Caco-2 (cell line): ENCODE measurements at regions not wholly inside any gene's neighbourhood (a gene's known extent, or its start where the extent isn't known, plus 50 kb on each side); places are given as distances from the start of the nearest gene placed in this dataset.

Source experiments
- BruUV-seq: library from RNA; stranded (reverse); fragments of 400-500 nt; replicated peaks from 2 replicates; lab custom pipeline; 2021; lab: Mats Ljungman, UMichigan
- CTCF ChIA-PET: fragments of 300-600 bp; sonication (Branson Sonifier 250); formaldehyde crosslinking; loops from one replicate; lab custom pipeline; 2022; ENCODE audit warnings: antibody characterized with exemption; lab: Charles Lee
- POLR2A ChIA-PET: fragments of 300-600 bp; sonication (Branson Sonifier 250); formaldehyde crosslinking; loops from one replicate; lab custom pipeline; 2022; ENCODE audit warnings: antibody characterized with exemption; lab: Charles Lee
- DNase-seq, 2 experiments: peaks; one replicate each; pipeline versions ENCODE4 v3.0.0 to v3.0.0-alpha.2; 2020 to 2022
- H3K27me3 ChIP-seq: replicated peaks from 2 replicates; pipeline ENCODE4 v1.6.0; 2011; ENCODE audit warnings: low read length; ENCODE audit not compliant: control insufficient read depth, insufficient read depth
- H3K36me3 ChIP-seq: 2 replicates; pipeline ENCODE4 v1.5.1; 2011; ENCODE audit warnings: low read length; ENCODE audit not compliant: control insufficient read depth, insufficient read depth
- H3K4me1 ChIP-seq: fragments of 250-450 bp; sonication (Bioruptor Pico); 2 replicates; pipeline ENCODE4 v1.5.1; 2020; ENCODE audit warnings: mild to moderate bottlenecking
- H3K4me3 ChIP-seq: 2 replicates; pipeline ENCODE4 v1.5.1; 2011; ENCODE audit warnings: low read depth, mild to moderate bottlenecking, control low read depth, low read length
- H3K9me3 ChIP-seq: fragments of 250-450 bp; sonication (Bioruptor Pico); 2 replicates; pipeline ENCODE4 v1.5.1; 2020; ENCODE audit warnings: mild to moderate bottlenecking, moderate library complexity
- H3K27ac Mint-ChIP-seq: one replicate; pipeline ENCODE4 v1.8.0; 2022; ENCODE audit warnings: mixed read lengths; ENCODE audit not compliant: unreplicated experiment
- H3K27me3 Mint-ChIP-seq: one replicate; pipeline ENCODE4 v1.8.0; 2022; ENCODE audit warnings: mixed read lengths; ENCODE audit not compliant: insufficient read depth, unreplicated experiment
- H3K36me3 Mint-ChIP-seq: one replicate; pipeline ENCODE4 v1.8.0; 2022; ENCODE audit warnings: mild to moderate bottlenecking, mixed read lengths; ENCODE audit not compliant: insufficient read depth, unreplicated experiment
- H3K4me1 Mint-ChIP-seq: one replicate; pipeline ENCODE4 v1.8.0; 2022; ENCODE audit warnings: low read depth, mixed read lengths; ENCODE audit not compliant: unreplicated experiment
- H3K4me3 Mint-ChIP-seq: one replicate; pipeline ENCODE4 v1.8.0; 2022; ENCODE audit warnings: mild to moderate bottlenecking, moderate library complexity, mixed read lengths; ENCODE audit not compliant: unreplicated experiment
- H3K9me3 Mint-ChIP-seq: one replicate; pipeline ENCODE4 v1.8.0; 2022; ENCODE audit warnings: mixed read lengths; ENCODE audit not compliant: unreplicated experiment
- CTCF ChIP-seq, 2 experiments: fragments of 200-600 bp in 1 of 2; IDR thresholded peaks; 1 replicate in 1 of 2; 2 replicates in 1 of 2; pipeline versions ENCODE4 v1.5.1 to v1.8.0; 2011 to 2022; ENCODE audit warnings: antibody characterized with exemption in 1 of 2, control low read depth in 1 of 2, inconsistent platforms in 1 of 2, low read depth in 1 of 2, low read length in 1 of 2, mild to moderate bottlenecking in 1 of 2, moderate library complexity in 1 of 2; ENCODE audit not compliant: insufficient read depth in 1 of 2, severe bottlenecking in 1 of 2, unreplicated experiment in 1 of 2
- intact Hi-C: fragments of 100-400 bp; cut with micrococcal nuclease; formaldehyde crosslinking; loops from one replicate; pipeline ENCODE4 v1.10.0; 2022; ENCODE audit not compliant: unreplicated experiment

GRCh38 chr3:153003441-153003840 is 158.6 kb upstream of the RAP2B start:
- Histone ChIP-seq H3K36me3 (no peaks in the 10 kb centered on the region), H3K4me1 (no peaks in the 10 kb centered on the region), H3K27me3 (no peaks in the 10 kb centered on the region), H3K4me3 (no peak overlapping the region), H3K9me3 (no peaks in the 10 kb centered on the region)
- POLR2A ChIA-PET: no interaction called here
- intact Hi-C loops: no loop called here
- CTCF ChIA-PET: no interaction called here
- BruUV-seq: no TSS peak
- Mint-ChIP-seq H3K27ac (no peak overlapping the region), H3K9me3 (no peaks in the 10 kb centered on the region), H3K27me3 (no peaks in the 10 kb centered on the region), H3K4me1 (no peaks in the 10 kb centered on the region), H3K36me3 (no peaks in the 10 kb centered on the region), H3K4me3 (no peak overlapping the region)
- no peak for TF ChIP-seq CTCF (IDR thresholded peaks at IDR 0.05; ENCODE audit: insufficient read depth in 1 of 2, low read depth in 1 of 2, low read length in 1 of 2, severe bottlenecking in 1 of 2, unreplicated experiment in 1 of 2)
- DNase-seq: no peak

DNA sequence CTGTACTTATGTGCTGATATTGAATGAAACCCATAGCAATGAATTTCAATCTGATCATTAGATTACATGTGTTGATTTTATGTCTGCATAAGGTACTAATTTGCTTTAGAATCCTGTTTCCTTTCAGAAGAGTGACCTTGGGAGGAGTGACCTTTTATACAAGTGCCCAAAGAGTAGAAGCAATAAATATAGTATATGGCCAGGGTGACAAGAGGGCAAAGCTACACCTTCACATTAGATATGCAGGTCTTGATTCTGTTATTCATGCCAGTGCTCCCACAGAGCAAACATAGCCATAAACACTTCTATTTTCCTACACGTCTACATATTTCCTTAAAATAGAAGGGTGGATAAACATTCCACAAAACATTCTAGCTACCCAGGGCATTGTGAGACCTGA is 158.2 kb upstream of the RAP2B start:
- H3K4me1 Mint-ChIP-seq: no peaks in the 10 kb centered on the region

DNA sequence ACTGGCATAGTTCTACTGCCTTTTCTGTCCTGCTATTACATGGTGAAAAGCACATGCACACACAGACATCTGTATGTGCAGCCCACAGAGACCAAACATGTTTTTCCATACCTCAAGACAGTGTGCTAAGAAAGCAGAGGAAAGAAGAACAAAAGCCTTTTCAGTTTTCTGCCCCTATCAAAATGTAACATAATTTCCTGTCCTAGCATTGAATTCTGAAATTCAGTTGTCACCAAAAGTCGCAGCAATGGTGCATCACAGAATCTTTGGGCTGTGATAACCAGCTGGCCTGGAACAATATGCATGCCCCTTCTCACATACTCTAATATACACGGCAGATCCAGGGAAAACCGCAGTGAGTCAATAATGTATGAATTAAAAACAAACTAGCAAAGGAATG is 153.8 kb upstream of the RAP2B start:
- no peaks in the 10 kb centered on the region for H3K9me3 Mint-ChIP-seq
- H3K27me3 Mint-ChIP-seq: no peaks in the 10 kb centered on the region
- H3K36me3 ChIP-seq: no peaks in the 10 kb centered on the region
- H3K4me3 ChIP-seq: no peak overlapping the region
- no peaks in the 10 kb centered on the region for H3K4me1 ChIP-seq
- no peak overlapping the region for H3K4me3 Mint-ChIP-seq
- no peak for TF ChIP-seq CTCF (IDR thresholded peaks at IDR 0.05; ENCODE audit: insufficient read depth in 1 of 2, low read depth in 1 of 2, low read length in 1 of 2, severe bottlenecking in 1 of 2, unreplicated experiment in 1 of 2)
- no peaks in the 10 kb centered on the region for H3K27me3 ChIP-seq
- H3K4me1 Mint-ChIP-seq: no peaks in the 10 kb centered on the region
- ChIA-PET POLR2A (no interaction called here), CTCF (no interaction called here)
- no TSS peak for BruUV-seq
- DNase-seq: no peak
- H3K27ac Mint-ChIP-seq: no peak overlapping the region
- no peaks in the 10 kb centered on the region for H3K36me3 Mint-ChIP-seq
- H3K9me3 ChIP-seq: no peaks in the 10 kb centered on the region
- intact Hi-C loops: no loop called here

More for the DNA sequence above, 158.2 kb upstream of the RAP2B start:
- intact Hi-C loops: no loop called here
- Histone ChIP-seq H3K4me3 (no peak overlapping the region), H3K4me1 (no peaks in the 10 kb centered on the region), H3K9me3 (no peaks in the 10 kb centered on the region), H3K27me3 (no peaks in the 10 kb centered on the region), H3K36me3 (no peaks in the 10 kb centered on the region)
- no peak for TF ChIP-seq CTCF (IDR thresholded peaks at IDR 0.05; ENCODE audit: insufficient read depth in 1 of 2, low read depth in 1 of 2, low read length in 1 of 2, severe bottlenecking in 1 of 2, unreplicated experiment in 1 of 2)
- ChIA-PET POLR2A (no interaction called here), CTCF (no interaction called here)
- no TSS peak for BruUV-seq
- H3K27ac Mint-ChIP-seq: no peak overlapping the region
- no peaks in the 10 kb centered on the region for H3K27me3 Mint-ChIP-seq
- H3K9me3 Mint-ChIP-seq: no peaks in the 10 kb centered on the region
- H3K36me3 Mint-ChIP-seq: no peaks in the 10 kb centered on the region
- H3K4me3 Mint-ChIP-seq: no peak overlapping the region
- DNase-seq: no peak
